ENCODE measurements at regions not wholly inside any gene's neighbourhood (a gene's known extent, or its start where the extent isn't known, plus 50 kb on each side); places are given as distances from the start of the nearest gene placed in this dataset.
A peak's percentile ranks its signal among the peaks of the same experiment; 100 is the strongest.

DNA sequence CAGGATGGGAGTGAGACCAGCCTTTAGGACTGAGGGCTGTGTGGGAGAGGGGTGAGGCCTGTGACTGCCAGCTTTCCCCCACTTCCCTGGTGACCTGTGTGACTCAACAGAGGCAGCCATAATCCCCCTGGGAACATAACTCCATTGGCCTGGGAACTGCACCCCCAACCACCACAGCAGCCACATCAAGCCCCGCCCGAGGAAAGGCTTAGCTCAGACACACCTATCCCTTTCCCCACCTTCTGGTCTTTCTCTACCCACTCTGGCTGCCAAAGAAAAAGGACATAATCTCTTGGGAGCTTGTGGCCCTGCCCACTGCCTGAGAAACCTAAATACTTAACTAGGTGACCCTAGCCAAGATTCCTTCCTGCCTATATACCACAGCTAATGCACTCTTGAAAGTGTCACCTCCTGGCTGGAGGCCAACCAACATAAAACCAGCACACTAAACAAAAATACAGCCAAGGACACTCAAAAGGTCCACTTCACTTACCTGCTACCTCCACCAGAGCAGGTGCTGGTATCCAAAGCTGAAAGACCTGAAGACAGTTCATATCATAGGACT lies 406.6 kb upstream of the CAMK1G start:
- Mint-ChIP-seq H3K4me3 (ENCODE audit: unreplicated experiment) (no peak overlapping the region), H3K9me3 (ENCODE audit: unreplicated experiment) (peaks cover 3% of the 10 kb centered on the region), H3K36me3 (ENCODE audit: unreplicated experiment) (peaks cover 33% of the 10 kb centered on the region), H3K27me3 (ENCODE audit: unreplicated experiment) (no peaks in the 10 kb centered on the region), H3K27ac (ENCODE audit: unreplicated experiment) (no peak overlapping the region), H3K4me1 (ENCODE audit: low read depth, unreplicated experiment) (no peaks in the 10 kb centered on the region)
- TF ChIP-seq, protein P1, sequence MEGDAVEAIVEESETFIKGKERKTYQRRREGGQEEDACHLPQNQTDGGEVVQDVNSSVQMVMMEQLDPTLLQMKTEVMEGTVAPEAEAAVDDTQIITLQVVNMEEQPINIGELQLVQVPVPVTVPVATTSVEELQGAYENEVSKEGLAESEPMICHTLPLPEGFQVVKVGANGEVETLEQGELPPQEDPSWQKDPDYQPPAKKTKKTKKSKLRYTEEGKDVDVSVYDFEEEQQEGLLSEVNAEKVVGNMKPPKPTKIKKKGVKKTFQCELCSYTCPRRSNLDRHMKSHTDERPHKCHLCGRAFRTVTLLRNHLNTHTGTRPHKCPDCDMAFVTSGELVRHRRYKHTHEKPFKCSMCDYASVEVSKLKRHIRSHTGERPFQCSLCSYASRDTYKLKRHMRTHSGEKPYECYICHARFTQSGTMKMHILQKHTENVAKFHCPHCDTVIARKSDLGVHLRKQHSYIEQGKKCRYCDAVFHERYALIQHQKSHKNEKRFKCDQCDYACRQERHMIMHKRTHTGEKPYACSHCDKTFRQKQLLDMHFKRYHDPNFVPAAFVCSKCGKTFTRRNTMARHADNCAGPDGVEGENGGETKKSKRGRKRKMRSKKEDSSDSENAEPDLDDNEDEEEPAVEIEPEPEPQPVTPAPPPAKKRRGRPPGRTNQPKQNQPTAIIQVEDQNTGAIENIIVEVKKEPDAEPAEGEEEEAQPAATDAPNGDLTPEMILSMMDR (IDR thresholded peaks at IDR 0.05; ENCODE audit: partially characterized antibody, unreplicated experiment): no peak
- DNase-seq: no peak

DNA sequence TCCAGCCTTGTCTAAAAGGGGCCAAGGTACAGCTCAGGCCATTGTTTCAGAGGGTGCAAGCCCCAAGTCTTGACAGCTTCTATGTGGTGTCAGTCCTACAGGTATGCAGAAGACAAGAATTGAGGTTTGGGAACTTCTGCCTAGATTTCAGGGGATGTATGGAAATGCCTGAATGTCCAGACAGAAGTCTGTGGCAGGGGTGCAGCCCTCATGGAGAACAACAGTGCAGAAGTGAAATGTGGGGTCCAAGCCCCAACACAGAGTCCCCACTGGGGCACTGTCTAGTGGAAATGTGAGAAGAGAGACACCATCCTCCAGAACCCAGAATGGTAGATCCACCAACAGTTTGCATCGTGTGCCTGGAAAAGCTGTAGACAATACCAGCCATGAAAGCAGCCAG lies 400.3 kb upstream of the CAMK1G start:
- peaks cover 3% of the 10 kb centered on the region for H3K9me3 Mint-ChIP-seq (ENCODE audit: unreplicated experiment)
- H3K27me3 Mint-ChIP-seq (ENCODE audit: unreplicated experiment): no peaks in the 10 kb centered on the region
- TF ChIP-seq, protein P1 (IDR thresholded peaks at IDR 0.05; ENCODE audit: partially characterized antibody, unreplicated experiment): no peak
- no peak for DNase-seq
- H3K36me3 Mint-ChIP-seq (ENCODE audit: unreplicated experiment): peaks cover 25% of the 10 kb centered on the region
- H3K4me3 Mint-ChIP-seq (ENCODE audit: unreplicated experiment): no peak overlapping the region
- no peaks in the 10 kb centered on the region for H3K4me1 Mint-ChIP-seq (ENCODE audit: low read depth, unreplicated experiment)
- H3K27ac Mint-ChIP-seq (ENCODE audit: unreplicated experiment): no peak overlapping the region

DNA sequence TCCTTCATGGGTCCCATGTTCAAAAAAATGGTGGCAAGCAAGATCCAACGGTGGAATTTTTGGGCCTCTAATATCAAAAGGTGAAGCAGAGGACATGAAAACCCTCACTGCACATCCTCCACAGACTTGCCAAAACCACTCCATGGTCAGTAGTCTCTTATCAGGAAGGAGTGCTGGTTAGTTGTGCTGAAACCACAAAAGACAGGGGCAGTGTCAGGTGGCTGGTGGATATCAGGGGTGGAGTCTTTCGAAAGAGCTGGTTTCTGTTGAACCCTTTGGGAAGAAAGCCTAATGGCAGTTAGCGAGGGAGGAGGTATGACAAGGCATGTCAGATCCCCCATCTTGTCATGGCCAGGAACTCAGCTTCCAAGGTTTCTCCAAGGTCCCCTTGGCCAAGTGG lies 395.9 kb upstream of the CAMK1G start:
- Mint-ChIP-seq H3K27me3 (ENCODE audit: unreplicated experiment) (no peaks in the 10 kb centered on the region), H3K27ac (ENCODE audit: unreplicated experiment) (no peak overlapping the region), H3K36me3 (ENCODE audit: unreplicated experiment) (peaks cover 15% of the 10 kb centered on the region), H3K4me3 (ENCODE audit: unreplicated experiment) (no peak overlapping the region), H3K9me3 (ENCODE audit: unreplicated experiment) (peaks cover 3% of the 10 kb centered on the region), H3K4me1 (ENCODE audit: low read depth, unreplicated experiment) (peaks cover 5% of the 10 kb centered on the region)
- TF ChIP-seq, protein P1 (IDR thresholded peaks at IDR 0.05; ENCODE audit: partially characterized antibody, unreplicated experiment): no peak
- no peak for DNase-seq

DNA sequence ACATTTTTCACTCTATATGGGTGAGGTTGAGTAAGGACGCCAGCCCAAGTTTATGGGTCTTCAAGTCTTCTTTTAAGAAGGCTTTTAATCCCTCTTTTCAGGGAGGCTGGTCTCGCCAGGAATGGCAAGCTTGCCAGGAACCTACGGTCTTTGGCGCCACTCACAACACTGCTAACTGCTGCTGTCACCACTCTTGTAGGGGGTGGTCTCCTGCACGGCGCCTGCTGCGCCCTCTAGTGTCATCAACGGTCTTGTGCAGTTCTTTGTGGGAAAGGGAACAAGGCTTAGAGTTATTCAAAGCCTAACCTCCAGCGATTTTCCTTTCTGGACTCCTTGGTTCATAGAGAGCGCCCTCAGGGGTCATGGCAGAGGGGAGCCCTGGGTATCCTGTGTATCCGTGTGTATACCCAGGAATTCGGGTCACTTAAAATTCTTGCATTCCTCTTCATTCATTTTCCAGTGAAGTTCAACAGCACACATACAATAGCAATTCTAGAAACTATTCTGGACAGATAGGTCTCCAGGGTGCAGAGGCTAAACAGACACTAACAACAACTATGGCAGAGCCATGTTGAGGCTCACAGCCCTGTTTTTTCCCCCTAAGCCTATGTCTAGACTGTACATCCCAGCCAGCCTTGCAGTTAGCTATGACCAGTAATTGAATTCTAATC lies 392.8 kb upstream of the CAMK1G start:
- no peak overlapping the region for H3K27ac Mint-ChIP-seq (ENCODE audit: unreplicated experiment)
- H3K9me3 Mint-ChIP-seq (ENCODE audit: unreplicated experiment): no peaks in the 10 kb centered on the region
- no peak overlapping the region for H3K4me3 Mint-ChIP-seq (ENCODE audit: unreplicated experiment)
- DNase-seq: peak; percentile 81
- TF ChIP-seq, protein P1 (IDR thresholded peaks at IDR 0.05; ENCODE audit: partially characterized antibody, unreplicated experiment): peak; percentile 87
- peaks cover 5% of the 10 kb centered on the region for H3K4me1 Mint-ChIP-seq (ENCODE audit: low read depth, unreplicated experiment)
- H3K36me3 Mint-ChIP-seq (ENCODE audit: unreplicated experiment): peaks cover 8% of the 10 kb centered on the region
- no peaks in the 10 kb centered on the region for H3K27me3 Mint-ChIP-seq (ENCODE audit: unreplicated experiment)

DNA sequence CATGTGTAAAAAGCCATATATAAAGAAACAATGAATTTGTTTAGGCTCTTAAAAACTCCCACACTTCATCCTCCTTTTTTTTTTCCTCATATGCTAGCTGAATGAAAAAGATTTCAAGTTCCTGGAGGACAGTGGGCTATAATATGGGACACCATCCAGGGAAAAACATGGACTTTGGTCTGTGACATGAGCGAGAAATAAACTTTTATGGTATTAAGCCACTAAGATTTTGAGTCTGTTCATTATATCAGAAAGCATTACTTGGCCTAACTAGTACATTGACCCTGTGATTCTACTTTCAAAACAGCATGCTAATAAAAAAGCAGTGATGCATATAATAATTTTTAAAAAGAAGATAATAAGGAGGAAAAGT lies 392.3 kb upstream of the CAMK1G start:
- TF ChIP-seq, protein P1 (IDR thresholded peaks at IDR 0.05; ENCODE audit: partially characterized antibody, unreplicated experiment): no peak
- H3K27ac Mint-ChIP-seq (ENCODE audit: unreplicated experiment): no peak overlapping the region
- H3K4me1 Mint-ChIP-seq (ENCODE audit: low read depth, unreplicated experiment): peaks cover 5% of the 10 kb centered on the region

More for the DNA sequence above, 392.3 kb upstream of the CAMK1G start:
- no peaks in the 10 kb centered on the region for H3K27me3 Mint-ChIP-seq (ENCODE audit: unreplicated experiment)
- no peak for DNase-seq
- peaks cover 14% of the 10 kb centered on the region for H3K36me3 Mint-ChIP-seq (ENCODE audit: unreplicated experiment)
- no peak overlapping the region for H3K4me3 Mint-ChIP-seq (ENCODE audit: unreplicated experiment)
- H3K9me3 Mint-ChIP-seq (ENCODE audit: unreplicated experiment): no peaks in the 10 kb centered on the region
